ENCODE measurements at regions not wholly inside any gene's neighbourhood (a gene's known extent, or its start where the extent isn't known, plus 50 kb on each side); places are given as distances from the start of the nearest gene placed in this dataset.

- no peak for DNase-seq (ENCODE audit: low read depth in 2 of 2)
- no peak overlapping the region for H3K4me3 ChIP-seq (replicated peaks in 1 of 2; ENCODE audit: low read depth in 2 of 2, low read length in 2 of 2)
- TF ChIP-seq, protein P1, sequence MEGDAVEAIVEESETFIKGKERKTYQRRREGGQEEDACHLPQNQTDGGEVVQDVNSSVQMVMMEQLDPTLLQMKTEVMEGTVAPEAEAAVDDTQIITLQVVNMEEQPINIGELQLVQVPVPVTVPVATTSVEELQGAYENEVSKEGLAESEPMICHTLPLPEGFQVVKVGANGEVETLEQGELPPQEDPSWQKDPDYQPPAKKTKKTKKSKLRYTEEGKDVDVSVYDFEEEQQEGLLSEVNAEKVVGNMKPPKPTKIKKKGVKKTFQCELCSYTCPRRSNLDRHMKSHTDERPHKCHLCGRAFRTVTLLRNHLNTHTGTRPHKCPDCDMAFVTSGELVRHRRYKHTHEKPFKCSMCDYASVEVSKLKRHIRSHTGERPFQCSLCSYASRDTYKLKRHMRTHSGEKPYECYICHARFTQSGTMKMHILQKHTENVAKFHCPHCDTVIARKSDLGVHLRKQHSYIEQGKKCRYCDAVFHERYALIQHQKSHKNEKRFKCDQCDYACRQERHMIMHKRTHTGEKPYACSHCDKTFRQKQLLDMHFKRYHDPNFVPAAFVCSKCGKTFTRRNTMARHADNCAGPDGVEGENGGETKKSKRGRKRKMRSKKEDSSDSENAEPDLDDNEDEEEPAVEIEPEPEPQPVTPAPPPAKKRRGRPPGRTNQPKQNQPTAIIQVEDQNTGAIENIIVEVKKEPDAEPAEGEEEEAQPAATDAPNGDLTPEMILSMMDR (IDR thresholded peaks at IDR 0.05; ENCODE audit: low read depth, low read length): no peak
These were observed 55.0 kb upstream of the RGS5 start for GRCh38 chr1:163257763-163258162.

GRCh38 chr1:163258181-163258580, 55.5 kb upstream of the RGS5 start:
- no peak overlapping the region for H3K4me3 ChIP-seq (replicated peaks in 1 of 2; ENCODE audit: low read depth in 2 of 2, low read length in 2 of 2)
- TF ChIP-seq, protein P1 (IDR thresholded peaks at IDR 0.05; ENCODE audit: low read depth, low read length): no peak
- peak; percentile 43 to 57 for DNase-seq (ENCODE audit: low read depth in 2 of 2)

DNA sequence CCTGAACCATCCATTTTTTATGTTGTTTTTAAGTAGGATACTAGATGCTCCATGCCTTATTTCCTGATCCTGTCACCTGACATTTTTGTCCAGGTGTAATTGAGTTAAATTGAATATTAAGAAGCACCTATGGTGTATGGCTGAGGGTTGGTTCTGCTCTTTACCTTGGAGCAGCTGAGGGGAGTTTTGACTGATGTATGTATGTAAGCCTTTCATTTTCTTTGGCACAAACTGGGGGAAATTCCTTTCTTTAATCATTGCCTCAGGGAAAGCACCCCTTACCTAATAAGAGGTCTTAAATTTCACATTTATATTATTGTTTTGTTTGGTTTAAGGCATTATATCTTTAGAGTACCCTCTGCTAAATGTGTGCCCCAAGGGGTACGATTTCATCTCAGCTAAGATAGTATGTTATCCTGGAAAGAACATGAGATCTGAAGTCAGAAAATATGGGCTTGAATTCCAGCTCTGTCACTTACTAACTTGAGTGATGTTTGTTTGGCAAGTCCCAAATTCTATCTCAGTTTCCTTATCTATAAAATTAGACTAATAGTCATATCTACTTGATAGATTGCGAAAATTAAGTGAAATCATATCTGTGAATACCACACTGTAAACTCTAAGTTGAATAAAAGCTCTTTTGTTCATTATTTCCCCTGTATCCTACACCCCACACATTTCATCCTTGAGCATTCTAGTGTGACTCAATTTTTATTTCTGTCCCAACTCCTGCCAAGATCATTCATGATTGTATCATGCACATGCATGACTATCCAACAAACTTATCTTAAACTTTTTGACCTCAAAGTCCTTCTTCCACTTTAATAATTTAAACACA, 57.7 kb upstream of the NUF2 start:
- DNase-seq (ENCODE audit: low read depth in 2 of 2): no peak
- no peak overlapping the region for H3K4me3 ChIP-seq (replicated peaks in 1 of 2; ENCODE audit: low read depth in 2 of 2, low read length in 2 of 2)
- TF ChIP-seq, protein P1 (IDR thresholded peaks at IDR 0.05; ENCODE audit: low read depth, low read length): no peak

DNA sequence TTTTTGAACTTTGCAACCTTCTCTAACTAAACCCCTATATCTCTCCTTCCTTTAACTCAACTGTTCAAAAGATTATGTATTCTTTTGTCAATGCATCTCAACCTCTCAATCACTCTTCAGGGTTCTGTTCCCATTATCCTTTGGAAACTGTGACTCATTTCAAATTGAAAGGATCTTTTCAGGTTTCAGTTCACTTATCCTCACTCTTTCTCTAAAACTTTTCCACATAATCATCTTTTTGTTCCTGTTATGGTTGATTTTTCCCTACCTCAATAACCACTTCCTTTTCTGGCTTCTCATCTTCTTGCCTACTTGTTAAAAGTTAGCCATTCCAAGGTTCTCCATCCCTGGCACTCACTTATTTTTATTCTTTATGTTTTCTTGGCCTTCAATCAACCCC, 56.2 kb upstream of the NUF2 start:
- TF ChIP-seq, protein P1 (IDR thresholded peaks at IDR 0.05; ENCODE audit: low read depth, low read length): no peak
- H3K4me3 ChIP-seq (replicated peaks in 1 of 2; ENCODE audit: low read depth in 2 of 2, low read length in 2 of 2): no peak overlapping the region
- no peak for DNase-seq (ENCODE audit: low read depth in 2 of 2)

DNA sequence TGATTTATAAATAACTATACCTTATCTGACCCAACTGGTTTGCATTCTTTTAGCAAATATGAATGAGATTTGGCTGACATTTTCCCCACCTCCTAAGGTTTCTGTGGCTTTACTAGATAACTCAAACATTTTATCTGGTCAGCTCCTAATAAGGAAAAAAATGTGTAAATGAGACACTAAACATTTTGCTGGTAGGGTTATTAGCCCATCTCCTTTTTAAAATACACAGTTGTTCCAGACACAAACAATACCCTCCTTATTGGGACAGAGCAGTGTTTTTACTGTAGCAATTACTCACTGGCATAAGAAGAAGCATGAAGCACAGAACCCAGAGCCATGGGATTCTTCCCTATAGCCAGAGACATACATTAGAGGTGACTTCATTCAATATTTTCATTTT, 53.8 kb upstream of the NUF2 start:
- TF ChIP-seq, protein P1 (IDR thresholded peaks at IDR 0.05; ENCODE audit: low read depth, low read length): no peak
- no peak for DNase-seq (ENCODE audit: low read depth in 2 of 2)

GRCh38 chr1:163271535-163271934, 50.2 kb upstream of the NUF2 start:
- TF ChIP-seq, protein P1 (IDR thresholded peaks at IDR 0.05; ENCODE audit: low read depth, low read length): no peak
- no peak for DNase-seq (ENCODE audit: low read depth in 2 of 2)
- H3K4me3 ChIP-seq (replicated peaks in 1 of 2; ENCODE audit: low read depth in 2 of 2, low read length in 2 of 2): no peak overlapping the region

More for the DNA sequence above, 53.8 kb upstream of the NUF2 start:
- no peak overlapping the region for H3K4me3 ChIP-seq (replicated peaks in 1 of 2; ENCODE audit: low read depth in 2 of 2, low read length in 2 of 2)

All from cardiac fibroblast (primary cell).